Neural crest cell (in vitro differentiated cells): ENCODE measurements at regions not wholly inside any gene's neighbourhood (a gene's known extent, or its start where the extent isn't known, plus 50 kb on each side); places are given as distances from the start of the nearest gene placed in this dataset.

Experiments
- DNase-seq: peaks from one replicate; pipeline ENCODE4 v3.0.0; 2021; ENCODE audit warnings: low read depth, mixed read lengths, low spot score
- H3K27ac Mint-ChIP-seq: one replicate; pipeline ENCODE4 v1.8.0; 2021; ENCODE audit warnings: mild to moderate bottlenecking, mixed read lengths; ENCODE audit not compliant: unreplicated experiment
- H3K27me3 Mint-ChIP-seq: 2 replicates; pipeline ENCODE4 v1.8.0; 2021; ENCODE audit warnings: low read depth, mild to moderate bottlenecking, mixed read lengths
- H3K36me3 Mint-ChIP-seq: 2 replicates; pipeline ENCODE4 v1.8.0; 2021; ENCODE audit warnings: low read depth, mild to moderate bottlenecking, mixed read lengths
- H3K4me1 Mint-ChIP-seq: 2 replicates; pipeline ENCODE4 v1.8.0; 2021; ENCODE audit warnings: mixed read lengths
- H3K4me3 Mint-ChIP-seq: one replicate; pipeline ENCODE4 v1.8.0; 2021; ENCODE audit warnings: mild to moderate bottlenecking, mixed read lengths
- H3K9me3 Mint-ChIP-seq: 2 replicates; pipeline ENCODE4 v1.8.0; 2021; ENCODE audit warnings: mixed read lengths
- CTCF ChIP-seq: fragments of 200-600 bp; sonication (generic); conservative IDR thresholded peaks from 2 replicates; pipeline ENCODE4 v1.5.0; 2021; ENCODE audit warnings: antibody characterized with exemption, mild to moderate bottlenecking

DNA sequence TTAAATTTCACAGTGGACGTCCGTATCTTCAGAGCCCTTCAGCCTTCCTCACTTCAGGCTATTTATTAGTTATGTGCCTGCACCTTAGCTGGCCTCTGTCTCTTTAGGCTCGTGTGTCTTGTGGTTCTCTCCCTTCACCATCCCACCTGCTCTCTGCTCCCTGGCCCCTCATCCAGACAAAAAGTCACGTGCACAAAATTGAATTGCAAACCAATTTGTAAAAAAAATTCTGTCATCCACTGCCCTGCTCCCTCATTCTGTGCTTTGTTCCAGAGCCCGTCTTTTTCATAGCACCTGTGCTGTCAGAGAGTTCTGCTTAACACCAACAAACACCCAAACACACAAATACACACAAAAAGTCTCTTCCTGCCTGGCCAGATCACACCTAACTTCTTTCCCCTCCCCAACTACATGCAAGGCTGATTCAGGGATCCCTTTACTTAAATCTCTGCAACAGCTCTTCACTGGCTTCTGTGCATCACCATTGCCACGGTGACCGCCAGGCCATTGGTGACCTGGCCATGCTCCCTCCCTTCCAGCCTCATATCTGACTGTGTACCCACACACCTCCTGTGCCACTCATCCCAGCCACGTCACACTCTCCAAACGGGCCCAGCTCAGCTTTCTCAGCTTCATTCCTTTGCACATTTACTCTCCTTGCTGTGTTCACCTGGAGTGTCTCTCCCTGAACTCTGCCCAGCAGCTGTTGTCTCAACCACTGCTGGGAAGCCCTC lies 205.7 kb downstream of the TTC8 start:
- H3K27ac Mint-ChIP-seq, result no peak overlapping the region
- H3K4me1 Mint-ChIP-seq, result no peaks in the 10 kb centered on the region
- DNase-seq, result no peak
- H3K27me3 Mint-ChIP-seq, result peaks cover 51% of the 10 kb centered on the region
- H3K4me3 Mint-ChIP-seq, result no peak overlapping the region
- H3K36me3 Mint-ChIP-seq, result no peaks in the 10 kb centered on the region
- TF ChIP-seq CTCF, result no peak
- H3K9me3 Mint-ChIP-seq, result no peaks in the 10 kb centered on the region

DNA sequence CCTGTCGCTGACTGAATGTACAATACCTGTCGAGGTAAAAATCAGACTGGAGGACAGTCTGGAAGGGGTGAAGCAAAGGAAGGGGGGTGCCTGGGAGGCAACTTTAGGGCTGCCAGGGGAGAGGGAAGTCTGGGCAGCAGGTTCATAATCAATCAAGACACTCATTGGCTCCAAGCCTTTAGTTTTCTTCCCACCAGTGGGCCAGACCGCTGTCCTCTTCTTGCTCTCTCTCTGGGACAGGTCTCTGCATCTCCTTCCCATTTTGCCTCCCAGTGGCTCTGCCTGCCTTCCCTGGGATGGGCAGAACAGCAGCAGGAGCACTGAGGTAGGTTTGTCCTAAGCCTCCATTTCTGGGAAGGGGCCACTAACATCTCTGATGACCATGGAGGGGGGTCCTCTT lies 206.5 kb downstream of the TTC8 start:
- no peaks in the 10 kb centered on the region for H3K9me3 Mint-ChIP-seq
- DNase-seq, result no peak
- H3K27me3 Mint-ChIP-seq, result peaks cover 44% of the 10 kb centered on the region
- H3K36me3 Mint-ChIP-seq, result no peaks in the 10 kb centered on the region
- no peak for TF ChIP-seq CTCF
- no peaks in the 10 kb centered on the region for H3K4me1 Mint-ChIP-seq
- no peak overlapping the region for H3K27ac Mint-ChIP-seq
- no peak overlapping the region for H3K4me3 Mint-ChIP-seq

DNA sequence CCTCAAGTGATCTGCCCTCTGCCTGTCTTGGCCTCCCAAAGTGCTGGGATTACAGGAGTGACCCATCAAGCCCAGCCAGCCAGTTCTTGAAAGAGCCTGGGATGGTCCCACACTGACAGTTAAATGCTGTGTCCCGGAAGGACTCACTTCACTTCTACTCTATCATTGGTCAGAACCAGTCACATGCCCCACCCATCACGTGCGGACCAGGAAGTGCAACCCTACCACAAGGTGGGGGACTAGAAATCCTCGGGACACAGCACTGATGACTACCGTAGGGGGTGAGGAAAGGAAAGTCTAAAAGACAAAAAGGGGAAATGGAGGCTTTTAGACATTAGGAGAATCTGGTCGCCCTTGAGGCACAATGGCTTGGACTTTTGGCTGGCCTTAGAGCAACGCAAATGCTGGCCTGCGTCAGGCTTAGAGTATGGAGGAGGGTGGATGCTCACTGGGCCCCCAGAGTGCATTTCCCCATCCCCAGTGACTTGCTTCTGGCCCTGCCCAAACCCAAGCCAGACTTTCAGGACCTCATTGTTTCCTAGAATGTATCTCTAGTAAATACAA lies 207.7 kb downstream of the TTC8 start:
- no peak overlapping the region for H3K4me3 Mint-ChIP-seq
- DNase-seq, result no peak
- no peaks in the 10 kb centered on the region for H3K9me3 Mint-ChIP-seq
- H3K36me3 Mint-ChIP-seq, result no peaks in the 10 kb centered on the region
- H3K4me1 Mint-ChIP-seq, result no peaks in the 10 kb centered on the region
- TF ChIP-seq CTCF, result no peak
- H3K27me3 Mint-ChIP-seq, result peaks cover 37% of the 10 kb centered on the region
- H3K27ac Mint-ChIP-seq, result no peak overlapping the region

DNA sequence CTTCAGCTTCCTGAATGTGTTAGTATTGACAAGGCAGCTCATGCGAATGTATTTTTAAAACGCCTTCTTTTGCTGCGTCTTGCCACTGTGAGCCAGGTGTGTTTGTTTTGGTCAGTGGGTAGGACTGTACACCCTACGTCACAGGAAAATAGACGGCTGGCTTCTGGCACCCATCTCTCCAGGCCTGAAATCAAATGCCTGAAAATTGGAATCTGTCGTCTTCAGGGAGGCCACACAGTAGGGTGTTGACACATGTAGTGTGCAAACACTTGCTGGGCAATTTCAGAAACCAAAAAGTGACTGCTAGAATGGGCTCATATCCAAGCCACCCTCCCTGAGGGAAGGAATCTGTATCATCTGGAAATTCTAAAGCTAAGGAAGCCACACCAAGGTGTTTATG lies 209.3 kb downstream of the TTC8 start:
- Mint-ChIP-seq H3K27me3 (peaks cover 24% of the 10 kb centered on the region), H3K27ac (no peak overlapping the region)

GRCh38 chr14:89036371-89036770 lies 211.9 kb downstream of the TTC8 start:
- Mint-ChIP-seq H3K27ac (no peak overlapping the region), H3K4me1 (peaks cover 12% of the 10 kb centered on the region), H3K4me3 (no peak overlapping the region), H3K36me3 (no peaks in the 10 kb centered on the region), H3K9me3 (no peaks in the 10 kb centered on the region), H3K27me3 (peaks cover 14% of the 10 kb centered on the region)
- no peak for TF ChIP-seq CTCF
- DNase-seq, result no peak

More for the DNA sequence above, 209.3 kb downstream of the TTC8 start:
- no peak for TF ChIP-seq CTCF
- no peak for DNase-seq
- H3K4me1 Mint-ChIP-seq, result no peaks in the 10 kb centered on the region
- no peaks in the 10 kb centered on the region for H3K9me3 Mint-ChIP-seq
- H3K36me3 Mint-ChIP-seq, result no peaks in the 10 kb centered on the region
- H3K4me3 Mint-ChIP-seq, result no peak overlapping the region
